HG03064 (cell line): ENCODE measurements at regions not wholly inside any gene's neighbourhood (a gene's known extent, or its start where the extent isn't known, plus 50 kb on each side); places are given as distances from the start of the nearest gene placed in this dataset.
"Not testable (repeated sequence)": the region's sequence is repeated elsewhere in the genome, so short reads cannot be mapped to it uniquely, and the experiment has no call there.

Source experiments
- ATAC-seq: cut with Tn5 transposase; IDR thresholded peaks from one replicate; pipeline ENCODE4 v1.9.1; 2021; ENCODE audit warnings: low read depth; ENCODE audit not compliant: unreplicated experiment

DNA sequence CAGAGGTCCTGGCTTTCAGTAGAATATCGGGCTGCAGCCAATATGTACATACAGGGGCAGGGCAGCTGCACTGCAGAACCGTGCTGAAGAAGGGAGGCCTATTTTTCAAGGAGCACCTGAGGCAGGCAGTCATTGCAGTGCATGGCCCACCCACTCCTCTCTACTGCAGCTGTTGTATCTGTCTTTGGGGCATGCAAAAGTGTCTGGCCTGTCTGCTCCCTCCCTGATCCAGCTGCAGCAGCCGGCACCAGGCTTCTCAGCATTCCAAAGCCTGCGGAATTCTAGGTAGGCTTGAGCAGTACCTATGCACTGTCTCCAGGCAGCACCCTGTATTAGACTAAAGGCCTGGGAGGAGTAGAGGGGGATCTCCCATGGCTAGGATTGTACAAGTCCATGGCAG is 415.2 kb upstream of the MAGEB16 start:
- ATAC-seq: no peak

DNA sequence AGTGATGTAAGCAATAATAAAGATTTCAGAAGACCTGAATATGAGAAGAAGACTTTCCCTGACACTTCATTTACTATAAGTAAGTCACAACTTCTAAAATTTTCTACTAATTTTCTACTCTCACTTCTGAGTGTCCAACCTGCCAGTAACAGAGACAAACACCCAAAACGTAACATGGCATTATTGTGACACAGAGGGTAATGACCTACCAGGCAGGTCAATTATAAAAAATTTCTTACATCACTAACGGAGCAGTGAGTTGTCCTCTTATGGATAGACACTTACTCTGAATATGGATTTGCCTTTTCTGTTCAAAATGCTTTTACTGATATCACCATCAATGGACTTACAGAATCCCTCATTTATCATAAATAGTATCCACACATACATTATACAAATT is 405.9 kb upstream of the MAGEB16 start:
- no peak for ATAC-seq

DNA sequence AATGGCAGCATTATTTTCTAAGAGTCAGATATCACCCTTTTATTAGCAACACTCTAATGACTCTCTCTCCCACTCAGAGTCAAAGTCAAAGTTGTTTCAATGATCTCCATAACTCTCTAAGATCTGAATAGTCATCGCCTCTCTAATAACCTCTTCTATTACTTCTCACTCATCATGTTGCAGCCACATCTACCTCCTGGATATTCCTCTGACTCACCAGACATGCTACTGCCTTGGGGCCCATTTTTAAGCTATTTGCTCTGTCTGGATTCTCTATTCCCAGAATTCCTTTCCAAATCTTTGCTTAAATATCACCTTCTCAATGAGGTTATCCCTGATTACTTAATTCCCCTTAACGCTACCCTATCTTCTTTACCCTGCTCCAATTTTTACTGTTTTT is 391.8 kb upstream of the MAGEB16 start:
- no peak for ATAC-seq

DNA sequence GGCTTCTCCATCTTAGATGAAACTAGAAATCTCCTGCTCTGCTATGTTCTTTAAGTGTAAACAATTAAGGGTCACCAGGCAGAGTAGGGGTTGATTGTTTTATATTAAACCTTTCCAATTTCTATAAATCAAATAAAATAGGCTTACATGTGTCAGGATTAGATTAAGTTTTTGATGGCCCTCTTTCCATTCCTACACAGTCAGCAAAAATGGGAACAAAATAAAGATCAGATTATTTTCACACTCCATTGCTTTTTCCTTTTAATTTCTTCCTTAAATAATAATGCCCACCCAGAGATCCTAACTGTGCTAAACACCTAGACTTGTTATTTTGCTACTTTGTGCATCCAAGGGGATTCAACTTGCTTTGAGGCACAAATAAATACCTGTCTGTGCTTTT is 381.4 kb upstream of the MAGEB16 start:
- ATAC-seq: no peak

DNA sequence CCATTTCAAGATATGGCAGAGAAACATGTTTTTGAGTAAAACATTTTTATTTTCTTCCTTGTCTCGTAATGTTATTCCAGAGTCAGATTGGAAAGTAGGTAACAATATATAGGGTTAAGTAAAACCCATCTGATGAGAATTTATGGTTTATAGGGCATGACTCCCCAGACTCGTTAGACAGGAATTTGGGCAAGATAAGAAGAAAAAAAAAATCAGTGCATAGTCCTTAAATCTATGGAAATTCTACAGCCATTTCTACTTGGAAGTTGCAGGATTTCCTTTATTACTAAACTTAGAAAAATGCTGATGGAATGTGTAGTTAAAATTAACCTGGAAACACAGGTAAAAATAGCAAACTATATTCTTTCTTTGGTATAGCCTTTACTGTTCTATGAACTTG is 366.1 kb upstream of the MAGEB16 start:
- no peak for ATAC-seq

DNA sequence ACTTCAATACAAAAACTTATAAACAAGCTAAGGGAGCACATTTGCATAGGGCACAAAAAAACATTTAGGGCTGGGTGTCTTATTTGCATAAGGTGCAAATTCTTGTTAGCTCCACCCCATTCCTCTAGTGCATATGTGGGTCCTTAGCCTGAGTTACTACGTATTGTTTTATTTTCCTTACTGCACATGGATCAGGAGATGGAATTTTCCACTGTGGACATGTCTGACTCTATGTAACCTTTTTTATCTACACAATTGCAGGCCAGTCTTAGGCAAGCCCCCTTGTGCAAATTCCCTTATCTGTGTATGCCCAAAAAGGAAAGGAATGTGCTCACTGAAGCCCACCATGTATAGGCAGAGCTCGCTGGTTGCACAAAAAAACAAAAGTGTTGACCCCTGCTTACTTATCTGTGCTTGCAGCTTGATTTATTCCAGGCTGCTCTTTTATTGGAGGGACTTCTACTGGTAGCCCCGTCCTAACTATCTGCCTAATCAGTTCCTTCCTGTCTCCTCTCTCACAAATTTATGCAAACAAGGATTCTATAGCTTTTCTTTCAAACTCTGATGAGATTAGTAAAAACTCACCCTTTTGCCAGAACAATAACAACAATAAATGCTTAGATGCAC is 359.0 kb upstream of the MAGEB16 start:
- ATAC-seq: no peak

DNA sequence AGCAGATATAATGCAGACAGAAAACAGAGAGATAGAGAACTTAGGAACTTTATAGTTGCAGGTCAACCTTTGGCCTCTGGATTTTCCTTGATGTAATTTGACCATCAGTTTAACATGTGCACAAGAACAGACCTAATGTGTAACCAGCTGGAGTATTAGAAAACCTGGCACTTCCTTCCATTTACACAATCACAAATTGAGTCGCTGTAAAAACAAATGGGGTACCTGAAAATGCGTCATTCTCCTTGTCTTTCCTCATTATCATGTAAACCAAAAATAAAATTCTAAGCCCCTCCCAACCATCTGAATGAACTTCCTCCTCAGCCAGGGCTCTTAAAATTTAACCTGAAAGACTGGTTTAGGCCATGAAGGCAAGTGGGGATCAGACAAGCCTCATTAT is 358.4 kb upstream of the MAGEB16 start:
- no peak for ATAC-seq

DNA sequence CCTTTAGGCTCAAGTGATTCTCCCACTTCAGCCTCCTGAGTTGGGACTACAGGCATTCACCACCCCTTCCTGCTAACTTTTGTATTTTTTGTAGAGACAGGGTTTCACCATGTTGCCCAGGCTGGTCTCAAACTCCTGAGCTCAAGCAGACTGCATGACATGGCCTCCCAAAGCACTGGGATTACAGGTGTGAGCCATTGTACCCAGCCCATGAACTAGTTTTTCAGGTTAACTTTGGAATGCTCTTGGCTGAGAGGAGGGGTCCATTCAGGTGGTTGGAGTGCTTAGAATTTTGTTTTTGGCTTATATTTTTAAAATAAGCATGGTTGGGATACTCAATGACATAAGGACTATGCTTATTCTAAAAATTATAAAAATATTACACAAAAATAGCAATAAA is 355.7 kb upstream of the MAGEB16 start:
- no peak for ATAC-seq

DNA sequence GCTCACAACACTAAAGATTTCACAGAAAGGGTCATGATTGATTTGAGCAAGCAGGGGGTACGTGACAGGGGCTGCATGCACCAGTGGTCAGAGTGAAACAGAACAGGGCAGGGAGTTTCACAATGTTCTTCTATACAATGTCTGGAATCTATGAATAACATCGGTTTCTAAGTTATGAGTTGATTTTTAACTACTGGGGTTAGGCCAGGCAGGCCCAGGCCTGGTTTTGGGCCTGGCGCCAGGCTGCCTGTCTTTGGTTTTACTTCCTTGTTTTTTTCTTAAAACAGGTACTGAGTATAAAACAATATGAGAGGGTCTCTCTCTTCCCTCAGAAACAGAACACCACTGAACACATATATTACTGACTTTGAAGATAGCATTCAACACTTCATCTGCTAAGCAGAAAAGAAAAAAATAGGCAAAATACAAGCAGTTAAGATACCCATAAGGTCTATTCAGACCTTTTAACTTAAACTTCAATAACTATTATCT is 355.0 kb upstream of the MAGEB16 start:
- ATAC-seq: not testable (repeated sequence)

DNA sequence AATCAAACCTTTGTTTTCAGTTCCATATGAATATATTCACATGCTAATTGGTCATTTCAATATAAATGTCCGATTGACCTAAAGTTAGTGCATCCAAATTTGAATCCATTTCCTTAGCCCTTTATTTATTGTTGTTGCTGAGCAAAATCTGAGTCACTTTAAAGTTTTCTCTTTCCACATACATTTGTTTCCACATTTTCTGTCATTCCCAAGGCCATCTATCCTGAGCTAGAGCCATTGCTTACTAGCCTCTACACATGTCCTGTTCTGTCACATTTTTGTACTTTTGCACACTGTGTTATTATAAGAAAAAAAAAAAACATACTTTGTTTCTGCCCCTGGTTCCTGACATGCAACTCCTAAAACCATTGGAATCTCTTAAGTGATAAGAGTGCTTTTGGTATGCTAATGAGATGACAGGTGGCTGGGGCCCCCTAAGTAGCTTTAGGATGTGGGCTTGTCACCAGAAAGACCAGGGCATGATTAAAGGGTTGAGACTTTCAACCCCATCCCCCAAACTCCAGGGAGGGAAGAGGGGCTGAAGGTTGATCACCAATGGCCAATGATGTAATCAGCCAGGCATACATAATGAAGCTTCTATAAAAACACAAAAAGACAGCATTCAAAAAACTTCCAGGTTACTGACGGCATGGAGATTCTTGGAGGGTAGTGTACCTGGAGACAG is 353.3 kb upstream of the MAGEB16 start:
- ATAC-seq: no peak

DNA sequence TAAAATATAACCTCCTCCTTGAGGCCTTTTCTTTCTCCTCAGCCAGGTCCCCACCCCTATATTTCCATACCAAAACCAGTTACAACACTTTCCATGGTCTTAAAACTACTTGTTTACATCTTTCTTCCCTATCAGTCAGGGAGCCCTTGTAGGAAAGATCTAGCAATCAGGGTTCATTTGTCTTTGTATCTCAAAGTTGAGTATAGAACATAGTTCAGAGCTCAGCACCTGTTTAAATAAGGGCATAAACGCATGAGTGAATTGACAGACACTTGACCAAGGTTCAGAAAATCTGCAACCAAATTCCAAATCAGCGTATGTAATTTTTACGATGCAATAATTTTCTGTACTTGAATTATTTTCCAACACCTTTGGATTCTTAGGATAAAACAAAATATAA is 352.2 kb upstream of the MAGEB16 start:
- no peak for ATAC-seq

DNA sequence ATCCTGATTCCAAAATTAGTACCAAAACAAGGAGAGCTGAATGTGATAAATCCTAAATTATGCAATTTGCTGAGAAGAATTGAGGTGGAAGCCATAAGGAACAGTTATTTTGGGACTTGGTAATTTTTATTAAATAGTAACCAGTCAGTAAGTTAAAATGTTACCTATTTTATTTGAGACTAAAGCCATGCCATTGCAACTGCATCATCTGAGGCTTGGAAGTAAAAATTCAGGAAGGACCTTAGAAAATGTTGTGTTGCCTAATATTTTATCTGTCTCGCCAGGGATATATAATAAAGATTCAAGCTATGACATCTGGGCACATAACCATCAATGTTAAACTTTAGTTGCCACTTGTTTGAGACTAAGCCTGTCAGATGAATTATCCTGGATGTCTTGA is 341.3 kb upstream of the MAGEB16 start:
- no peak for ATAC-seq

DNA sequence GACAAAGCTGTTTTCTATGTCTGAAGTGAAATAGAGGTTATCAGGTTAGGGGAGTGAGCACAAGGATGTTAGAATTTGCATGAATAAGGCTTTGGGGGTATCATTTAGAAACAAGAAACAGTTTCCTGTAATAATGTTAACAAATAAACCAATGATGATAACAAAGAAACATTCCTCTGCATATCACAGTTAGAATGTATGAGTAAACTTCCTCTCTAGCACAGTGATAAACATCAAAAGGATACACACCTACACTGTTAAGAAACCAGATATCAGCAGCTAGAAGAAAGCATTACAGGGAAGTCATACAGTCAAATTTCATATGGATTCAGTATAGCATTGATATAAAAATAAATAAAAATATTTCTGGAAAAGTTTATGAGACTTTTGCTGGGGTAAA is 340.0 kb upstream of the MAGEB16 start:
- ATAC-seq: no peak

DNA sequence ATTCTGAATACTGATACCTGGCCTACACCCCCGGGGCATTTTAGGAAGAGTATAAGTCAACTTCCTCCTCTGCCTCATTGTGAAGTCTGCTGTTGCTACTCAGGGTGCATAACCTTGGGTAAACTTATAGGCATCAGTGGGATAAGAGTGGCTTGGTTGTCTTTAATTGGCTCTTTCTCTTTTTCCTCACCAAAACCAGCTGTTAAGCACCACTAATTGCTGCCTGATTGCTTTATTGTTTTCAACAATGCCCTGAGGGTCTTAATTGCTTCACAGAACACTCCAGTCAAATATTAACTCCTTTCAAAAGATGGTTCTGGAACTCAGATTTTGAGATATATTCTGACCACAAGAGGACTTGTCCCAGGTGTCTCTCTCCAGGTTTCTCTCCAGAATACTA is 337.0 kb upstream of the MAGEB16 start:
- ATAC-seq: no peak

DNA sequence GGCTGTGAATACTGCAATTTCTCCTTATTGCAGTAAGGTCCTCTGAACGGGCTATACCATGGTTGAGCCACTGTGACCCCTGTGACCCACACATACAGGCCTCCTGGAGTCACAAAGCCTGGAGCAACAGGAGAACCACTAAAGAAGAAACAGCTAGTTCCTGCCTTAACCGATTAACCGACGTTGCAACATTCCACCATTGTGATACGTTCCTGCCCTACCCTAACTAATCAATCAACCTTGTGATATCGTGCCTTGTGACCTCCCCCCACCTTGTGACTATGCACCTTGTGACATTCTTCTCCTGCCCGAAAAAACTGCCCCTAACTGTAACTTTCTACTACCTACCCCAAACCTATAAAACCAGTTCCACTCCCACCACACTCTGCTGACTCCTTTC is 301.5 kb upstream of the MAGEB16 start:
- ATAC-seq: not testable (repeated sequence)

DNA sequence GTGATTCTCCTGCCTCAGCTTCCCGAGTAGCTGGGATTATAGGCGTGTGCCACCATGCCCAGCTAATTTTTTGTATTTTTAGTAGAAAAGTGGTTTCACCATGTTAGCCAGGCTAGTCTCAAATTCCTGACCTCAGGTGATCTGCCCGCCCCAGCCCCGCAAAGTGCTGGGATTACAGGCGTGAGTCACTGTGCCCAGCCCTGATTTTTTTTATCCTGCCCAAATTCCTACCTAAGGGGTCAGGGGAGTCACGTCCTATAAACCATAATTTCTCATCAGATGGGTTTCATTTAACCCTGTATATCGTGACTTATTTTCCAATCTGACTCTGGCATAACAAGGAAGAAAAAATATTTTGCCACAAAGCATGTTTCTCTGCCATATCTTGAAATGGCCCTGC is 300.7 kb upstream of the MAGEB16 start:
- not testable (repeated sequence) for ATAC-seq

DNA sequence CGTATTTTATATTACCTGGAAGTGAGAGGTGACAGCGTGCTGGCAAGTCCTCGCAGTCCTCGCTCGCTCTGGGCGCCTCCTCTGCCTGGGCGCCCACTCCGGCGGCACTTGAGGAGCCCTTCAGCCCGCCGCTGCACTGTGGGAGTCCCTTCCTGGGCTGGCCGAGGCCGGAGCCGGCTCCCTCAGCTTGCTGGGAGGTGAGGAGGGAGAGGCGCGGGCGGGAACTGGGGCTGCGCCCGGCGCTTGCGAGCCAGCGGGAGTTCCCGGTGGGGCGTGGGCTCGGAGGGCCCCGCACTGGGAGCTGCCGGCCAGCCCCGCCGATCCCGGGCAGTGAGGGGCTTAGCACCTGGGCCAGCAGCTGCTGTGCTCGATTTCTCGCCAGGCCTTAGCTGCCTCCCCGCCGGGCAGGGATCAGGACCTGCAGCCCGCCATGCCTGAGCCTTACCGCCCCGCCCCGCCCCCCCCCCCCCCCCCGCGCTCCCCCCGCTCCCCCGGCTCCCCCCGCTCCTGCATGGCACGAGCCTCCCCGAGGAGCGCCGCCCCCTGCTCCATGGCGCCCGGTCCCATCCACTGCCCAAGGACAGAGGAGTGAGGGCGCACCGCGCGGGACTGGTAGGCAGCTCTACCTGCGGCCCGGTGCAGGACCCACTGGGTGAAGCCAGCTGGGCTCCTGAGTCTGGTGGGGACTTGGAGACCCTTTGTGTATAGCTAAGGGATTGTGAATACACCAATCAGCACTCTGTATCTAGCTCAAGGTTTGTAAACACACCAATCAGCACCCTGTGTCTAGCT is 298.9 kb upstream of the MAGEB16 start:
- ATAC-seq: no peak

DNA sequence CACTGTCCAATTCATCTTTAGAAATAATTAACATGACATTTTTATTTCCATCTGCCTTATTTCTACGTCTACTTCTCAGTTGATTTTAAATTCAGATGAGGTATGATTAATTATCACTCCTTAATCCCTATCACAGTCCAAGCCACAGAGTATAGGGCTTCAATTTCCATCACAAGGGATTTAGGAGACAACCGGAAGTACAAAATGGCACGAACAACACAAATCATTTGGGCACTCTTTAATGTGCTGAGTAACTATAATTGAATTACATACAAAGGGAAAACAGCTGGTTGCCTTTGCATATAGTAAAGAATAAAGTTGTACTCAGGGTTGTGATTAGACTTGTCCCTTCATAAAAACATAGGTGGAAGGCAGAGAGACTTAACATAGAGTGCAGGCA is 290.4 kb upstream of the MAGEB16 start:
- ATAC-seq: no peak

DNA sequence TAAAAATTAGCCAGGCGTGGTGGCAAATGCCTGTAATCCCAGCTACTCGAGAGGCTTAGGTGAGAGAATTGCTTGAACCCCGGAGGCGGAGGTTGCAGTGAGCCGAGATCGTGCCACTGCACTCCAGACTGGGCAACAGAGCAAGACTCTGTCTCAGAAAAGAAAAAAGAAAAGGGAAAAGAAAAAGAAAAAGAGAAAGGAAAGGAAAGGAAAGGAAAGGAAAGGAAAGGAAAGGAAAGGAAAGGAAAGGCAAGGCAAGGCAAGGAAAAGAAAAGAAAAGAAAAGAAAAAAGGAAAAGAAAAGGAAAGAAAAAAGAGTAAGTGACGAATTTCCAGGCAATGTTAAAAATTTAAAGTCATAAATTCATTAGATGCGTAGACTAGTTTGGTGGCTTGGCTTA is 250.1 kb upstream of the MAGEB16 start:
- ATAC-seq: not testable (repeated sequence)

DNA sequence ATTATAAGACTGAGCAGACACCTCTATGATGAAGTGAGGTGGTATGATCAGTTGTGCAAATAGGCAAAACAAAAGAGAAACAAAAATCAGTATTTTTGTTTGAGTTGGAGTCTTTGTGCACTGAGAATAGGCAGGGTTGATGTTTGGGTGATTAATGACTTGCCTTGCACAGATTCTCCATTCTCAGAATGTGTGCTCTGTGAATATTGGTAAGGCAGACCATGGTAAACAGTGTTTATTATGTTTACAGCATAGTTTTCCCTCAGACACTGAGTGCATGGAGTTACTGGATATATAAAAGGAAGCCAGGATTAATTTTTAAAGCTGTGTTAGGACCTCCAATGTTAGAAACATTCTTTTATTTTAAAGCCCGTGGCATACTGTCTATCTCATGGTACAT is 240.2 kb upstream of the MAGEB16 start:
- no peak for ATAC-seq

DNA sequence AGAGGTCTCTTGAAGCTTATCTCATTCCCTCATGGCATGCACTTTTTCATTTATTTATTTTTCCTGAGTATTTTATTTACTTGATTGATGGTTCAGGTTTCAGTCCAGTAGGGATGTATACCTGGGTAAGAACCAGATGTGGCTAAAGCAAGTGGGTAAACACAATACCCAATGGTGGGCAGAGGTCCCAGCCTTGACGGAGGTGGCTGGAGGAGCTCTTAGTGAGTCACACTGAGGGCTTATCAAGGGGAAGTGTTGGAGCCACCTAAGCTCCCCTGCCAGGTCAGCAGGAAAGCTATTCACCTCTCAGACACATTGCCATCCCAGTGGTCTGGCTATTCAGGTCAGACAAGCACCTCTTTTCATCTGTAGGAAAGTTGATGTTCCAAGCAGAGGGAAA is 236.2 kb upstream of the MAGEB16 start:
- no peak for ATAC-seq

DNA sequence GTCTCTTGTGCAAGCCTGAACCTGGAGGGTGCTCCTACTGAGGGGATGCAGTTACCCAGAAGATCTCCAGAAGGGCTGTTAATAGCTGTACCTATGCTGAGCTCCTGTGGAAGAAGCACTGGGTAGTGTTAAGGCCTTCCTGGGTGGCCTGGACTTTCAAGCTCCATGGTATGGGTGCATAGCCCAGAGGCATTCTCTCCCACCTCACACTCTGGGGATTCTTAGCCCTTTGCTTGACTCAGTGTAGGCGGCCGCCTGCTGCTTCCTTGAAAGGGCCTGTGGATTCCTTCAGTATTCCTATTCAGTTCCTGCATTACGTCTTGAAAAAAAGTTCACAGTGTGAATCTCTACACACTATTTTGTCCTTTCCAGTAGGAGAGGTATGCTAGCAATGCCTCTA is 235.7 kb upstream of the MAGEB16 start:
- no peak for ATAC-seq
